Stimulated activated CD4-positive, alpha-beta T cell treated with anti-CD3 and anti-CD28 coated beads, Interleukin-12 subunit alpha, Interleukin-12 subunit beta, amount 100 ng/mL, for 24 hours (primary cell): ENCODE measurements at regions not wholly inside any gene's neighbourhood (a gene's known extent, or its start where the extent isn't known, plus 50 kb on each side); places are given as distances from the start of the nearest gene placed in this dataset.
"Not testable (repeated sequence)": the region's sequence is repeated elsewhere in the genome, so short reads cannot be mapped to it uniquely, and the experiment has no call there.

ENCODE experiments used
- DNase-seq, 2 experiments: peaks; one replicate each; pipeline ENCODE4 v3.0.0-alpha.2; 2020; ENCODE audit warnings: low read depth in 2 of 2

GRCh38 chr10:53534428-53534827 is 761.8 kb upstream of the MBL2 start:
- DNase-seq: no peak

- no peak for DNase-seq
Measured at GRCh38 chr10:53528974-53529373, 756.4 kb upstream of the MBL2 start.

- no peak for DNase-seq
Measured at GRCh38 chr10:53521046-53521445, 748.5 kb upstream of the MBL2 start.

GRCh38 chr10:53508197-53508596 is 735.6 kb upstream of the MBL2 start:
- DNase-seq: no peak

- DNase-seq: not testable (repeated sequence)
Measured at GRCh38 chr10:53504492-53504891, 731.9 kb upstream of the MBL2 start.

GRCh38 chr10:53491774-53492173 is 719.2 kb upstream of the MBL2 start:
- DNase-seq: no peak

GRCh38 chr10:53490553-53490952 is 718.0 kb upstream of the MBL2 start:
- no peak for DNase-seq

- no peak for DNase-seq
Measured at GRCh38 chr10:53489335-53490182, 717.0 kb upstream of the MBL2 start.

- DNase-seq: no peak
Measured at GRCh38 chr10:53487019-53487983, 714.7 kb upstream of the MBL2 start.

- not testable (repeated sequence) for DNase-seq
Measured at GRCh38 chr10:53485422-53485821, 712.8 kb upstream of the MBL2 start.

- no peak for DNase-seq
Measured at GRCh38 chr10:53479365-53479764, 706.8 kb upstream of the MBL2 start.

GRCh38 chr10:53477313-53477675 is 704.7 kb upstream of the MBL2 start:
- no peak for DNase-seq

GRCh38 chr10:53476650-53477312 is 704.2 kb upstream of the MBL2 start:
- DNase-seq: no peak

- no peak for DNase-seq
Measured at GRCh38 chr10:53469383-53469782, 696.8 kb upstream of the MBL2 start.

- DNase-seq: no peak
Measured at GRCh38 chr10:53463539-53463938, 691.0 kb upstream of the MBL2 start.

GRCh38 chr10:53458007-53458406 is 685.4 kb upstream of the MBL2 start:
- DNase-seq: no peak

- no peak for DNase-seq
Measured at GRCh38 chr10:53453196-53453595, 680.6 kb upstream of the MBL2 start.

GRCh38 chr10:53447576-53447975 is 675.0 kb upstream of the MBL2 start:
- no peak for DNase-seq

- DNase-seq: no peak
Measured at GRCh38 chr10:53441843-53442242, 669.3 kb upstream of the MBL2 start.

- DNase-seq: no peak
Measured at GRCh38 chr10:53440601-53441000, 668.0 kb upstream of the MBL2 start.

- not testable (repeated sequence) for DNase-seq
Measured at GRCh38 chr10:53439075-53439474, 666.5 kb upstream of the MBL2 start.

GRCh38 chr10:53434413-53434812 is 661.8 kb upstream of the MBL2 start:
- DNase-seq: no peak
